ENCODE measurements at regions not wholly inside any gene's neighbourhood (a gene's known extent, or its start where the extent isn't known, plus 50 kb on each side); places are given as distances from the start of the nearest gene placed in this dataset.

DNA sequence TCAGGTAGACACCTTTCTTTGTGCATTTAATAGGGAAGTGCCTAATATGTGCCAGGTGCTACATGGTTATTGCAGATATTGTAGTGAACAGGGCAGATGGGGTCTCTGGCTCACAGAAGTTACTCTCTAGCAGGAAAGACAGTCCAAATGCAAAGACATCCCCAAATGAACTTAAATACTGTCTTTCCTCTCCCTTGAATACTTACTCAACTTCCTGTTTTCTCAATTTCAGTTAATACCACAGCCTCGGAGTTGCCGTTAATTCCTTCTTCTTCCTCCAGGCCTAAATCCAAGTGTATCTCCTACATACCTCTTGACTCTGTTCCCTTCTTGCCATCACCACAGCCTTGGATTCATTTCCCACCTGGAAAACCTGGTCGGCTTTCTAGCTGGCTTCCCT is 134.3 kb upstream of the SESN3 start:
- TF ChIP-seq EZH2 (IDR thresholded peaks at IDR 0.05; ENCODE audit: borderline replicate concordance) (no peak), CTCF (IDR thresholded peaks at IDR 0.05; ENCODE audit: poor library complexity) (no peak)
